ENCODE measurements at regions not wholly inside any gene's neighbourhood (a gene's known extent, or its start where the extent isn't known, plus 50 kb on each side); places are given as distances from the start of the nearest gene placed in this dataset.
"Not testable (repeated sequence)": the region's sequence is repeated elsewhere in the genome, so short reads cannot be mapped to it uniquely, and the experiment has no call there.

DNA sequence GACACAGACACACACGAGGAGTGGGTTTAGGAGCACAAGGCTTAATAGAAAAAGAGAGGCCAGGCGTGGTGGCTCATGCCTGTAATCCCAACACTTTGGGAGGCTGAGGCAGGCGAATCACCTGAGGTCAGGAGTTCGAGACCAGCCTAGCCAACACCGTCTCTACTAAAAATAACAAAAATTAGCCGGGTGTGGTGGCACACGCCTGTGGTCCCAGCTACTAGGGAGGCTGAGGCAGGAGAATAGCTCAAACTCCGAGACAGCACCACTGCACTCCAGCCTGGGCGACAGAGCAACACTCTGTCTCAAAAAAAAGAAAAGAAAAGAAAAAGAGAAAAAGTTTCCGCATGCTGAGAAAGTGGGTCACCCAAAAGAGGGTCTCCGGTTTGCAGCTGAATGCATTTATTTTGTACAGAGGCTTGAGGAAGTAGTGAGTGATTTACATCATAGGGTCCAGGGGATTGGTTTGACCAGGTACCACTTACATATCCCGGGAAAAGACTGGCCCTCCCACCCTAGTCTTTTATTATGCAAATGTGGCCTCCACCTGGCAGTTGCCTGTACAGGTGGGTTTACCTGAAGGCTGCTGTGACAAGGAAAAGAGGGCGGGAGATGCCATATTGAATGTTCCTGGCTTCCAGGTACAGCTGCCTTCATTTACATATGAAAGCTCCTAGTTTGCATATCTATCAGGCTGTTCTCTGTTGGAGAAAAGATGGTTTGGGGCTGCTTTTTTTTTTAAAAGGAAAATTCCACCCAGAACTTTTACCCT, 366.2 kb upstream of the GRAMD2B start:
- ChIA-PET CTCF (interaction anchor here (1.5 kb wide), 1 partner anchor 8 kb away, joined by 3 read pairs; no protein-coding TSS in a partner anchor), POLR2A (no interaction called here)
- dilution Hi-C loops (cut with MboI; ENCODE audit: extremely low pct_ligation_motif_present, low sequenced_read_pairs) (no loop called here), intact Hi-C loops (cut with micrococcal nuclease) (no loop called here)
- no TSS peak for BruUV-seq (replicated peaks)
- no peak for FAIRE-seq
- Histone ChIP-seq H3K4me3 (replicated peaks in 1 of 3; ENCODE audit: insufficient read depth in 1 of 3, low read depth in 1 of 3, low read length in 3 of 3) (no peak overlapping the region), H3K9ac (replicated peaks; ENCODE audit: extremely low read depth, insufficient read depth, low read length) (no peak overlapping the region), H3K27me3 (ENCODE audit: control insufficient read depth in 2 of 2, insufficient read depth in 2 of 2, low read length in 2 of 2) (no peaks in the 10 kb centered on the region), H2AFZ (ENCODE audit: low read depth, low read length) (no peak overlapping the region), H3K9me1 (replicated peaks; ENCODE audit: control insufficient read depth, extremely low read depth, insufficient read depth, low read length) (no peaks in the 10 kb centered on the region), H3K4me2 (ENCODE audit: insufficient read depth, low read length) (no peak overlapping the region), H3K36me3 (ENCODE audit: control insufficient read depth in 2 of 2, extremely low read depth in 1 of 2, insufficient read depth in 2 of 2, low read length in 2 of 2) (no peaks in the 10 kb centered on the region), H3K79me2 (ENCODE audit: control insufficient read depth, insufficient read depth, low read length) (no peaks in the 10 kb centered on the region), H3K27ac (ENCODE audit: insufficient read depth, low read depth, low read length) (no peak overlapping the region), H3K9me3 (replicated peaks; ENCODE audit: control insufficient read depth, insufficient read depth, low read length) (no peaks in the 10 kb centered on the region), H3K4me1 (ENCODE audit: control insufficient read depth, extremely low read depth, insufficient read depth, low read length) (no peaks in the 10 kb centered on the region), H4K20me1 (replicated peaks; ENCODE audit: control insufficient read depth, extremely low read depth, insufficient read depth, low read length) (no peaks in the 10 kb centered on the region)
- TF ChIP-seq FOS (IDR thresholded peaks at IDR 0.05; ENCODE audit: borderline replicate concordance, insufficient read depth, low read length) (no peak), GATA2 (IDR thresholded peaks at IDR 0.05; ENCODE audit: insufficient read depth, insufficient read length, low read depth, low read length) (no peak), EZH2 (IDR thresholded peaks at IDR 0.05; ENCODE audit: borderline replicate concordance, low read depth, low read length, severe bottlenecking) (no peak), POLR2AphosphoS5 (IDR thresholded peaks at IDR 0.05; ENCODE audit: insufficient read depth, low read depth, low read length) (no peak), POLR2A (IDR thresholded peaks at IDR 0.05; ENCODE audit: low read depth, low read length) (no peak), JUN (IDR thresholded peaks at IDR 0.05; ENCODE audit: borderline replicate concordance, insufficient read depth, insufficient read length, low read depth) (no peak), MYC (IDR thresholded peaks at IDR 0.05; ENCODE audit: low read depth, low read length) (no peak)
- TF ChIP-seq, protein P1, sequence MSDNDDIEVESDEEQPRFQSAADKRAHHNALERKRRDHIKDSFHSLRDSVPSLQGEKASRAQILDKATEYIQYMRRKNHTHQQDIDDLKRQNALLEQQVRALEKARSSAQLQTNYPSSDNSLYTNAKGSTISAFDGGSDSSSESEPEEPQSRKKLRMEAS (IDR thresholded peaks at IDR 0.05; ENCODE audit: insufficient read depth, insufficient read length) = no peak
- TF ChIP-seq, protein P2, sequence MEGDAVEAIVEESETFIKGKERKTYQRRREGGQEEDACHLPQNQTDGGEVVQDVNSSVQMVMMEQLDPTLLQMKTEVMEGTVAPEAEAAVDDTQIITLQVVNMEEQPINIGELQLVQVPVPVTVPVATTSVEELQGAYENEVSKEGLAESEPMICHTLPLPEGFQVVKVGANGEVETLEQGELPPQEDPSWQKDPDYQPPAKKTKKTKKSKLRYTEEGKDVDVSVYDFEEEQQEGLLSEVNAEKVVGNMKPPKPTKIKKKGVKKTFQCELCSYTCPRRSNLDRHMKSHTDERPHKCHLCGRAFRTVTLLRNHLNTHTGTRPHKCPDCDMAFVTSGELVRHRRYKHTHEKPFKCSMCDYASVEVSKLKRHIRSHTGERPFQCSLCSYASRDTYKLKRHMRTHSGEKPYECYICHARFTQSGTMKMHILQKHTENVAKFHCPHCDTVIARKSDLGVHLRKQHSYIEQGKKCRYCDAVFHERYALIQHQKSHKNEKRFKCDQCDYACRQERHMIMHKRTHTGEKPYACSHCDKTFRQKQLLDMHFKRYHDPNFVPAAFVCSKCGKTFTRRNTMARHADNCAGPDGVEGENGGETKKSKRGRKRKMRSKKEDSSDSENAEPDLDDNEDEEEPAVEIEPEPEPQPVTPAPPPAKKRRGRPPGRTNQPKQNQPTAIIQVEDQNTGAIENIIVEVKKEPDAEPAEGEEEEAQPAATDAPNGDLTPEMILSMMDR (IDR thresholded peaks at IDR 0.05; ENCODE audit: extremely low read depth in 1 of 2, insufficient read depth in 1 of 2, low read depth in 1 of 2, low read length in 2 of 2) = no peak
- DNase-seq (ENCODE audit: low read depth, low spot score) = no peak

DNA sequence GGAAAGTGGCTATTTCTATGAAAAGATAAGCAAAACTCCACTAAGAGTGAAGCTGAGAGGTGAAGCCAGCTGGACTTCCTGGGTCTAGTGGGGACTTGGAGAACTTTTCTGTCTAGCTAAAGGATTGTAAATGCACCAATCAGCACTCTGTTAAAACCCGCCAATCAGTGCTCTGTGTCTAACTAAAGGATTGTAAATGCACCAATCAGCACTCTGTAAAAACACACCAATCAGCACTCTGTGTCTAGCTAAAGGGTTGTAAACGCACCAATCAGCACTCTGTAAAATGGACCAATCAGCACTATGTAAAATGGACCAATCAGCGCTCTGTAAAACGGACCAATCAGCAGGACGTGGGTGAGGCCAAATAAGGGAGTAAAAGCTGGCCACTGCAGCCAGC, 364.8 kb upstream of the GRAMD2B start:
- POLR2A ChIA-PET; H3K9ac ChIP-seq (replicated peaks; ENCODE audit: extremely low read depth, insufficient read depth, low read length); DNase-seq (ENCODE audit: low read depth, low spot score); H3K4me3 ChIP-seq (replicated peaks in 1 of 3; ENCODE audit: insufficient read depth in 1 of 3, low read depth in 1 of 3, low read length in 3 of 3); H4K20me1 ChIP-seq (replicated peaks; ENCODE audit: control insufficient read depth, extremely low read depth, insufficient read depth, low read length); H3K27me3 ChIP-seq (ENCODE audit: control insufficient read depth in 2 of 2, insufficient read depth in 2 of 2, low read length in 2 of 2); H3K4me1 ChIP-seq (ENCODE audit: control insufficient read depth, extremely low read depth, insufficient read depth, low read length); FAIRE-seq; H3K9me1 ChIP-seq (replicated peaks; ENCODE audit: control insufficient read depth, extremely low read depth, insufficient read depth, low read length); H3K36me3 ChIP-seq (ENCODE audit: control insufficient read depth in 2 of 2, extremely low read depth in 1 of 2, insufficient read depth in 2 of 2, low read length in 2 of 2); H2AFZ ChIP-seq (ENCODE audit: low read depth, low read length); intact Hi-C loops (cut with micrococcal nuclease); H3K79me2 ChIP-seq (ENCODE audit: control insufficient read depth, insufficient read depth, low read length); H3K27ac ChIP-seq (ENCODE audit: insufficient read depth, low read depth, low read length); H3K9me3 ChIP-seq (replicated peaks; ENCODE audit: control insufficient read depth, insufficient read depth, low read length); H3K4me2 ChIP-seq (ENCODE audit: insufficient read depth, low read length); dilution Hi-C loops (cut with MboI; ENCODE audit: extremely low pct_ligation_motif_present, low sequenced_read_pairs); BruUV-seq (replicated peaks): not testable (repeated sequence)
- CTCF ChIA-PET = interaction anchor here (1.4 to 1.5 kb wide), 2 partner anchors 9 to 10 kb away, joined by 3 read pairs; no protein-coding TSS in a partner anchor

Measured in endothelial cell of umbilical vein (primary cell).